ENCODE measurements at regions not wholly inside any gene's neighbourhood (a gene's known extent, or its start where the extent isn't known, plus 50 kb on each side); places are given as distances from the start of the nearest gene placed in this dataset.
A peak's percentile ranks its signal among the peaks of the same experiment; 100 is the strongest.

DNA sequence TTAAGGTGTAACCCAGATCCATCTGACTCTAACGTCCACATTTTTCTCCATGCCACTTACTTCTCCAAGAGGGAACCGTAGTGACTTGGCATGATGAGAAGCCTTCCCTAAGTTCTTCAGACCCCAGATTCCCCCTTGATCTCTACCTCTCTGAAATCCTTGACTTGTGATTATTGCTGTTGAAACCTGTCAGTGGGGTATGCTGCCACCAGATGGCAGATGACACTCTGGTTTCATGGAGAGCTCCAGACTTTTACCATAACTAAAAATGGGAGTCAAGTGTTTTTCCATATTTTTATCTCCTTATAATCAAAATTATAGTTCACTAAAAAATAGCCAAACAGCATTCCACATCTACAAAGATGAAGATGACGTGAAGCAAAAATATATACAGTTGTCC, 504.2 kb downstream of the SOX6 start:
- DNase-seq (ENCODE audit: low spot score) = no peak
- TF ChIP-seq CTCF (IDR thresholded peaks at IDR 0.05; ENCODE audit: extremely low read depth, missing control alignments) = peak; percentile 15

GRCh38 chr11:15854245-15854644, 502.1 kb downstream of the SOX6 start:
- no peak for DNase-seq (ENCODE audit: low spot score)
- TF ChIP-seq CTCF (IDR thresholded peaks at IDR 0.05; ENCODE audit: extremely low read depth, missing control alignments) = no peak

GRCh38 chr11:15858881-15859280, 497.5 kb downstream of the SOX6 start:
- no peak for TF ChIP-seq CTCF (IDR thresholded peaks at IDR 0.05; ENCODE audit: extremely low read depth, missing control alignments)
- no peak for DNase-seq (ENCODE audit: low spot score)

DNA sequence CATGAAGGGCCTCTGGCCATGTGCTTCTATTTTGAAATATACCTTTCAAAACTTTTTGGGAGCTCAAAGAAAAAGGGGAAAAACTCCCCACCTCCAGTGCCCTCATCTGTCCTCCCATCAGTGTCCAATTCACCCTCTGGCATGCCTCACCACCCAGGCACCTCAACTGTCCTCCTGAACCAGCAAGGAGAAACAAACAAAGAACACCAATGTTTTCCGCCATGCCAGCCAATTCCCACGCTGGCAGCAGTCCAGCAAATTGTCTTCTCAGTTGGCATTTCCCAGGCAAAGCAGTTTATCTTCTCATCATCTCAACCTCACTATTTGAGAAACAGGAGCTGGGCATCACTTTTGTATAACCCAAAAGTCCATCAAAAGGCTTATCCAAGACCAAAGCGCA, 496.9 kb downstream of the SOX6 start:
- no peak for DNase-seq (ENCODE audit: low spot score)
- TF ChIP-seq CTCF (IDR thresholded peaks at IDR 0.05; ENCODE audit: extremely low read depth, missing control alignments) = no peak

GRCh38 chr11:15861256-15861655, 495.1 kb downstream of the SOX6 start:
- DNase-seq (ENCODE audit: low spot score) = no peak
- TF ChIP-seq CTCF (IDR thresholded peaks at IDR 0.05; ENCODE audit: extremely low read depth, missing control alignments) = no peak

GRCh38 chr11:15863411-15863810, 492.9 kb downstream of the SOX6 start:
- TF ChIP-seq CTCF (IDR thresholded peaks at IDR 0.05; ENCODE audit: extremely low read depth, missing control alignments) = no peak
- no peak for DNase-seq (ENCODE audit: low spot score)

DNA sequence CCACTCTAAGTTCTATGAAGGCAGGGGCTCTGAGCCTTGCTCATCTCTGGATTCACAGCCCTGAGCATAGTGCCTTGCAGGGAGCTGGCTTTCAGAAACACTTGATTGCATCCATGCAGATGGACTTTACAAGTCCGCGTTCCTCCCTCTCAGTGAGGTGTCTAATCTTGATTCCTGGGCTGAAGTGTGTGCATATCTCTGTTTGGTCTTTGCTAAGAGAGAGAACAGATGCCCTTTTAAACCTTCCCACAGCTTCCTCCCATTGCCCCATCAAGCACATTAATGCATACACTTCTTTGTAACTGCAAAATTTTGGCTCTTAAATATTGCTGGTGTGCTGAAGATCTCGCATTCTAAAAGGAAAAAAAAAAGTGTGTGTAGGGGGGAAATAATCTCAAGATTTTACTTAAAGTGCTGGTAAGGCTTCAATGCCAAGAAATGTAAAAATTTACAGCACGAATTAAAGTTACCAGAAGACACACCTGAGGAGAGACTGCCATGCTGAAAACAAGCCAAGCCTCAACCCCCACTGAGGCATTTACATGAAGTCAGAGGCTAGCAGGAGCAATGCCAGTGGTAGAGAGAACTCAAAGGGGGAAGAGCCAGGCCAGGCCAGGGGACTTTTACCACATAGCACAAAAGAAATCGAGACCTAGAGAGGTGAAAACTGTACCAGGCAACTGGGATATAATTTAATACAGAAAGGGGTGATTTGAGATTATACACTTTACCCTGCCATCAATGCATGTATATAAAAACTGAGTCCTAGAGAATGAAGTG, 492.1 kb downstream of the SOX6 start:
- no peak for DNase-seq (ENCODE audit: low spot score)
- no peak for TF ChIP-seq CTCF (IDR thresholded peaks at IDR 0.05; ENCODE audit: extremely low read depth, missing control alignments)

Measured in GM20000 (cell line).